ENCODE measurements at regions not wholly inside any gene's neighbourhood (a gene's known extent, or its start where the extent isn't known, plus 50 kb on each side); places are given as distances from the start of the nearest gene placed in this dataset.
A peak's percentile ranks its signal among the peaks of the same experiment; 100 is the strongest.

- Histone ChIP-seq H3K9me3 (no peaks in the 10 kb centered on the region), H3K27ac (no peak overlapping the region), H3K4me3 (no peak overlapping the region), H3K27me3 (no peaks in the 10 kb centered on the region), H3K4me1 (no peaks in the 10 kb centered on the region), H3K36me3 (no peaks in the 10 kb centered on the region)
- intact Hi-C loops (cut with DNase I), result no loop called here
- no peak for TF ChIP-seq CTCF (IDR thresholded peaks at IDR 0.05)
- DNase-seq (no peak), ATAC-seq (no peak)
Observed at GRCh38 chr11:29327891-29328290, 688.9 kb downstream of the KCNA4 start.

- ATAC-seq (no peak), DNase-seq (no peak)
- H3K36me3 ChIP-seq, result no peaks in the 10 kb centered on the region
- H3K27me3 ChIP-seq, result no peaks in the 10 kb centered on the region
- H3K9me3 ChIP-seq, result no peaks in the 10 kb centered on the region
- H3K4me1 ChIP-seq, result no peaks in the 10 kb centered on the region
- TF ChIP-seq CTCF (IDR thresholded peaks at IDR 0.05), result no peak
- intact Hi-C loops (cut with DNase I), result no loop called here
- no peak overlapping the region for H3K4me3 ChIP-seq
- no peak overlapping the region for H3K27ac ChIP-seq
Observed at GRCh38 chr11:29326757-29327156, 690.1 kb downstream of the KCNA4 start.

- Histone ChIP-seq H3K4me1 (no peaks in the 10 kb centered on the region), H3K4me3 (no peak overlapping the region), H3K36me3 (no peaks in the 10 kb centered on the region), H3K27me3 (no peaks in the 10 kb centered on the region), H3K9me3 (no peaks in the 10 kb centered on the region), H3K27ac (no peak overlapping the region)
- intact Hi-C loops (cut with DNase I), result no loop called here
- TF ChIP-seq CTCF (IDR thresholded peaks at IDR 0.05), result no peak
- DNase-seq (no peak), ATAC-seq (no peak)
Observed at GRCh38 chr11:29324328-29324727, 692.5 kb downstream of the KCNA4 start.

- H3K27me3 ChIP-seq, result no peaks in the 10 kb centered on the region
- no peaks in the 10 kb centered on the region for H3K4me1 ChIP-seq
- no peak overlapping the region for H3K4me3 ChIP-seq
- no peaks in the 10 kb centered on the region for H3K9me3 ChIP-seq
- DNase-seq (no peak), ATAC-seq (peak; percentile 41)
- intact Hi-C loops (cut with DNase I), result no loop called here
- no peak for TF ChIP-seq CTCF (IDR thresholded peaks at IDR 0.05)
- H3K36me3 ChIP-seq, result no peaks in the 10 kb centered on the region
- no peak overlapping the region for H3K27ac ChIP-seq
Observed at GRCh38 chr11:29321293-29322132, 695.3 kb downstream of the KCNA4 start.

- Histone ChIP-seq H3K27ac (no peak overlapping the region), H3K27me3 (no peaks in the 10 kb centered on the region)
- intact Hi-C loops (cut with DNase I), result no loop called here
Observed at GRCh38 chr11:29320196-29320595, 696.6 kb downstream of the KCNA4 start.

More at GRCh38 chr11:29320196-29320595, 696.6 kb downstream of the KCNA4 start:
- H3K4me1 ChIP-seq, result no peaks in the 10 kb centered on the region
- H3K4me3 ChIP-seq, result no peak overlapping the region
- no peaks in the 10 kb centered on the region for H3K36me3 ChIP-seq
- DNase-seq, result no peak
- ATAC-seq, result no peak
- no peaks in the 10 kb centered on the region for H3K9me3 ChIP-seq
- no peak for TF ChIP-seq CTCF (IDR thresholded peaks at IDR 0.05)

Measured in left lung (tissue), 4 donors.